SK-N-SH (cell line): ENCODE measurements at regions not wholly inside any gene's neighbourhood (a gene's known extent, or its start where the extent isn't known, plus 50 kb on each side); places are given as distances from the start of the nearest gene placed in this dataset.

Experiments
- CTCF ChIA-PET: fragments of 300-600, 350-600 bp; formaldehyde crosslinking; extraction: SDS; loops from one replicate; lab custom pipeline; 2021; lab: Yijun Ruan, JAX
- POLR2A ChIA-PET: fragments of 350-600 bp; sonication (Branson Sonifier 250); formaldehyde crosslinking; extraction: SDS; loops from one replicate; lab custom pipeline; 2020; ENCODE audit warnings: antibody characterized with exemption, inconsistent platforms; lab: Yijun Ruan, JAX
- DNase-seq: peaks from one replicate; pipeline ENCODE4 v3.0.0; 2012
- H2AFZ ChIP-seq: fragments of 200-600 bp; sonication (generic); 2 replicates; pipeline ENCODE4 v1.8.1; 2016; ENCODE audit warnings: antibody characterized with exemption, mild to moderate bottlenecking, low read depth
- H3F3A ChIP-seq: fragments of 200-600 bp; sonication (generic); replicated peaks from 2 replicates; pipeline ENCODE3; 2016; ENCODE audit warnings: antibody characterized with exemption, mild to moderate bottlenecking; ENCODE audit not compliant: insufficient read depth
- H3K27ac ChIP-seq, 2 experiments: fragments of 200-500 bp in 1 of 2; fragments of 200-600 bp in 1 of 2; sonication (Bioruptor generic) in 1 of 2; sonication (generic), shearing (Covaris generic) in 1 of 2; 2 replicates each; pipeline versions ENCODE4 v1.5.1 to v1.6.1; 2014 to 2016; ENCODE audit warnings: low read depth in 2 of 2, inconsistent platforms in 1 of 2, low read length in 1 of 2, mild to moderate bottlenecking in 1 of 2, mixed read lengths in 1 of 2
- H3K27me3 ChIP-seq: fragments of 200-600 bp; sonication (generic), shearing (Covaris generic); 2 replicates; pipeline ENCODE4 v1.6.1; 2016; ENCODE audit warnings: mixed run types; ENCODE audit not compliant: insufficient read depth
- H3K36me3 ChIP-seq, 2 experiments: fragments of 200-500 bp in 1 of 2; fragments of 200-600 bp in 1 of 2; sonication (Bioruptor generic) in 1 of 2; sonication (generic) in 1 of 2; replicated peaks in 1 of 2; 2 replicates each; pipeline versions ENCODE3 to v1.5.1; 2014 to 2016; ENCODE audit warnings: low read length in 1 of 2, mild to moderate bottlenecking in 1 of 2; ENCODE audit not compliant: insufficient read depth in 2 of 2, control insufficient read depth in 1 of 2
- H3K4me1 ChIP-seq, 2 experiments: fragments of 200-500 bp in 1 of 2; fragments of 200-600 bp in 1 of 2; sonication (Bioruptor generic) in 1 of 2; sonication (generic), shearing (Covaris generic) in 1 of 2; 2 replicates each; pipeline versions ENCODE4 v1.5.1 to v1.6.1; 2014 to 2016; ENCODE audit warnings: low read depth in 1 of 2, low read length in 1 of 2, mixed run types in 1 of 2; ENCODE audit not compliant: insufficient read depth in 2 of 2, control insufficient read depth in 1 of 2
- H3K4me2 ChIP-seq: fragments of 200-600 bp; sonication (generic), shearing (Covaris generic); 2 replicates; pipeline ENCODE4 v1.6.1; 2017; ENCODE audit warnings: mixed run types
- H3K4me3 ChIP-seq, 2 experiments: fragments of 200-500 bp in 1 of 2; fragments of 200-600 bp in 1 of 2; sonication (Bioruptor generic) in 1 of 2; sonication (generic), shearing (Covaris generic) in 1 of 2; 2 replicates each; pipeline versions ENCODE4 v1.5.1 to v1.8.1; 2014 to 2016; ENCODE audit warnings: low read depth in 2 of 2, inconsistent platforms in 1 of 2, low read length in 1 of 2, mild to moderate bottlenecking in 1 of 2, mixed read lengths in 1 of 2, moderate library complexity in 1 of 2
- H3K79me2 ChIP-seq: fragments of 200-600 bp; sonication (generic); 2 replicates; pipeline ENCODE4 v1.8.1; 2017; ENCODE audit warnings: mild to moderate bottlenecking; ENCODE audit not compliant: insufficient read depth
- H3K9ac ChIP-seq: fragments of 200-600 bp; sonication (generic); 2 replicates; pipeline ENCODE4 v1.6.1; 2017; ENCODE audit warnings: mixed run types
- H3K9me2 ChIP-seq: fragments of 200-600 bp; sonication (generic); 2 replicates; pipeline ENCODE4 v1.6.1; 2017; ENCODE audit warnings: mixed run types
- H3K9me3 ChIP-seq: fragments of 200-600 bp; sonication (generic); 2 replicates; pipeline ENCODE4 v1.6.1; 2017; ENCODE audit warnings: mixed run types, mild to moderate bottlenecking, moderate library complexity
- H4K20me1 ChIP-seq: fragments of 200-600 bp; sonication (generic); 2 replicates; pipeline ENCODE4 v1.6.1; 2017; ENCODE audit warnings: mild to moderate bottlenecking, mixed run types; ENCODE audit not compliant: insufficient read depth
- EP300 ChIP-seq, 2 experiments: IDR thresholded peaks; 2 replicates each; pipeline versions ENCODE4 v1.4.0 to v1.6.1; 2012; ENCODE audit warnings: borderline replicate concordance in 1 of 2, low read depth in 1 of 2, low read length in 1 of 2
- FOSL2 ChIP-seq: IDR thresholded peaks from 2 replicates; pipeline ENCODE4 v1.4.0; 2012; ENCODE audit warnings: low read depth, mild to moderate bottlenecking, moderate library complexity, borderline replicate concordance
- JUND ChIP-seq: IDR thresholded peaks from 2 replicates; pipeline ENCODE4 v1.4.0; 2012
- MEF2A ChIP-seq: IDR thresholded peaks from 2 replicates; pipeline ENCODE4 v1.4.0; 2012; ENCODE audit warnings: low read depth, borderline replicate concordance
- MXI1 ChIP-seq: IDR thresholded peaks from 2 replicates; pipeline ENCODE4 v1.6.1; 2012; ENCODE audit warnings: mild to moderate bottlenecking, low read depth, low read length, improper control_type of control experiment
- NFIC ChIP-seq: IDR thresholded peaks from 2 replicates; pipeline ENCODE4 v1.4.0; 2012; ENCODE audit warnings: borderline replicate concordance
- PBX3 ChIP-seq: IDR thresholded peaks from 2 replicates; pipeline ENCODE4; 2012
- TCF12 ChIP-seq: IDR thresholded peaks from 2 replicates; pipeline ENCODE4 v1.4.0; 2012
- WGBS: methylation state at CpG from one replicate; pipeline ENCODE4 v1.1.6; 2017; ENCODE audit warnings: low lambda C conversion rate; 5-methylcytosine and 5-hydroxymethylcytosine counted together

GRCh38 chr17:62876673-62877405 lies 68.7 kb upstream of the MARCHF10 start:
- peak overlapping the region; percentile 26 for H3K9ac ChIP-seq
- CTCF ChIA-PET, result interaction anchor here (0.7 to 1.9 kb wide), 6 partner anchors 8 to 119 kb away, joined by 3 to 7 read pairs (median 4); no protein-coding TSS in a partner anchor

GRCh38 chr17:62876063-62876462 lies 67.9 kb upstream of the MARCHF10 start:
- H3K4me2 ChIP-seq, result peak overlapping the region; percentile 45
- H3F3A ChIP-seq, result peaks cover 5% of the 10 kb centered on the region
- no peaks in the 10 kb centered on the region for H4K20me1 ChIP-seq
- WGBS, result 80% methylated on average over 2 of the region's 2 CpGs
- H3K9me3 ChIP-seq, result no peaks in the 10 kb centered on the region
- ChIA-PET CTCF (interaction anchor here (0.9 to 1.9 kb wide), 3 partner anchors 8 to 42 kb away, joined by 3 to 6 read pairs (median 4); no protein-coding TSS in a partner anchor), POLR2A (interaction anchor here (1.0 kb wide), 1 partner anchor 90 kb away, joined by 3 read pairs; the partner anchor contains the start of gene TANC2)
- no peaks in the 10 kb centered on the region for H3K36me3 ChIP-seq
- 0 out of 2 replicates have a peak overlapping the region, but pooled peaks have one; percentile 19 for H2AFZ ChIP-seq
- H3K27ac ChIP-seq, result peak overlapping the region in 1 of 2 experiments; percentile 68; a peak in 2 of 4 replicates
- TF ChIP-seq FOSL2 (peak; percentile 15; the same call in 1 of the 2 replicates), MXI1 (no peak), EP300 (IDR thresholded peaks at IDR 0.05; ENCODE audit: borderline replicate concordance in 1 of 2, low read depth in 1 of 2, low read length in 1 of 2) (no peak)
- no peak overlapping the region for H3K4me3 ChIP-seq
- no peaks in the 10 kb centered on the region for H3K9me2 ChIP-seq
- H3K4me1 ChIP-seq, result peaks cover 8 to 9% of the 10 kb centered on the region in 2 experiments; a peak in 2 of 4 replicates
- no peaks in the 10 kb centered on the region for H3K27me3 ChIP-seq
- no peak for DNase-seq
- no peak overlapping the region for H3K9ac ChIP-seq
- no peaks in the 10 kb centered on the region for H3K79me2 ChIP-seq

More at GRCh38 chr17:62876673-62877405, 68.7 kb upstream of the MARCHF10 start:
- no peak; the same call in 1 of the 2 replicates for TF ChIP-seq JUND
- peak; percentile 52 for TF ChIP-seq FOSL2
- TF ChIP-seq TCF12, result peak; percentile 43
- TF ChIP-seq PBX3, result 0 out of 2 replicates have a peak, but pooled peaks have one; percentile 8
- TF ChIP-seq, all 33 proteins: peak for 3
- Histone ChIP-seq H3K9me2 (no peaks in the 10 kb centered on the region), H3K27ac (peak overlapping the region in 1 of 2 experiments; percentile 68; a peak in 2 of 4 replicates), H3K36me3 (no peaks in the 10 kb centered on the region), H3K9me3 (no peaks in the 10 kb centered on the region), H3K4me2 (peak overlapping the region; percentile 45), H4K20me1 (no peaks in the 10 kb centered on the region), H3K27me3 (no peaks in the 10 kb centered on the region), H3K79me2 (no peaks in the 10 kb centered on the region), H3F3A (peaks cover 5% of the 10 kb centered on the region), H2AFZ (peak overlapping the region; percentile 56; the same call in 1 of the 2 replicates), H3K4me1 (peaks cover 5 to 8% of the 10 kb centered on the region in 2 experiments; a peak in 2 of 4 replicates), H3K4me3 (peak overlapping the region in 1 of 2 experiments; percentile 1; a peak in 1 of 4 replicates)
- POLR2A ChIA-PET, result interaction anchor here (0.5 to 1.0 kb wide), 3 partner anchors 17 to 89 kb away, joined by 3 read pairs; partner anchors contain the start of gene TANC2
- no peak for DNase-seq
- WGBS, result 61% methylated on average over 2 of the region's 2 CpGs

- Histone ChIP-seq H3K9me2 (no peaks in the 10 kb centered on the region), H3K9me3 (no peaks in the 10 kb centered on the region), H3K4me2 (no peak overlapping the region), H3K4me1 (peaks cover 12 to 16% of the 10 kb centered on the region in 2 experiments), H3K36me3 (no peaks in the 10 kb centered on the region), H3K27me3 (no peaks in the 10 kb centered on the region), H2AFZ (no peak overlapping the region), H3K9ac (no peak overlapping the region), H3K27ac (no peak overlapping the region), H3K79me2 (no peaks in the 10 kb centered on the region), H4K20me1 (no peaks in the 10 kb centered on the region), H3F3A (peaks cover 5% of the 10 kb centered on the region), H3K4me3 (no peak overlapping the region)
- DNase-seq, result no peak
- TF ChIP-seq MEF2A (no peak), TCF12 (no peak), NFIC (no peak), FOSL2 (no peak)
- ChIA-PET POLR2A (interaction anchor here (0.6 kb wide), 1 partner anchor 74 kb away, joined by 4 read pairs; no protein-coding TSS in a partner anchor), CTCF (interaction anchor here (0.6 to 0.8 kb wide), 2 partner anchors 26 to 170 kb away, joined by 3 to 4 read pairs; no protein-coding TSS in a partner anchor)
- 79% methylated on average over 4 of the region's 4 CpGs for WGBS
These were observed 67.2 kb upstream of the MARCHF10 start for GRCh38 chr17:62875296-62875695.
